ENCODE measurements at regions not wholly inside any gene's neighbourhood (a gene's known extent, or its start where the extent isn't known, plus 50 kb on each side); places are given as distances from the start of the nearest gene placed in this dataset.

DNA sequence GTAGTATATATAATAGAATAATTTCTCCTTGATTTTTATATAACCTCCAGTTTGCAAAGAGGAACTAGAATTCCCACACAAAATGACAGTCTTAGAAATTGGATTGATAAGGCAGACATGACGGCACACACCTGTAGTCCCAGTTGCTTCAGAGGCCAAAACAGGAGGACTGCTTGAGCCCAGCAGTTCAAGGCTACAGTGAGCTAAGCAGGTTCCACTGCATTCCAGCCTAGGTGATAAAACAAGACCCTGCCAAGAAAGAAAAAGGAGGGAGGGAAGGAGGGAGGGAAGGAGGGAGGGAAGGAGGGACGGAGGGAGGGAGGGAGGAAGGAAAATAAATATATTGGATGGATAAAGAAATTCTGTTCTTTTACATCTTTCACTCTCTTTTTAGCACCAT, 77.6 kb upstream of the SASH1 start:
- in situ Hi-C loops (cut with MboI; ENCODE audit: low sequenced_read_pairs) (no loop called here), dilution Hi-C loops (cut with HindIII; ENCODE audit: low sequenced_read_pairs, unreplicated experiment) (no loop called here), intact Hi-C loops (cut with micrococcal nuclease) (no loop called here)
- WGBS, 2 experiments (ENCODE audit: extremely low coverage in 2 of 2, insufficient read length in 1 of 2): no CpG with 5 or more reads among the region's 2 CpGs
- H4K20me1 ChIP-seq (ENCODE audit: insufficient read depth, low read length): no peaks in the 10 kb centered on the region
- H2BK20ac ChIP-seq (ENCODE audit: low read depth, low read length): peak overlapping the region; percentile 95; the same call in 1 of the 2 replicates
- no peak overlapping the region for H4K91ac ChIP-seq (ENCODE audit: insufficient read depth, low read depth, low read length)
- no peak overlapping the region for H3K9ac ChIP-seq (ENCODE audit: low read depth, low read length)
- H3K4me2 ChIP-seq (ENCODE audit: low read depth, low read length): no peak overlapping the region
- no peaks in the 10 kb centered on the region for H3K27me3 ChIP-seq (ENCODE audit: control insufficient read depth, insufficient read depth, low read length)
- no peak overlapping the region for H2AFZ ChIP-seq (replicated peaks; ENCODE audit: low read length, poor library complexity)
- H3K4me3 ChIP-seq (ENCODE audit: insufficient read depth, low read depth, low read length): no peak overlapping the region
- H2AK5ac ChIP-seq (ENCODE audit: low read depth, low read length): peak overlapping the region; percentile 76
- H3K9me3 ChIP-seq (ENCODE audit: control insufficient read depth, insufficient read depth, low read length): no peaks in the 10 kb centered on the region
- peak overlapping the region; percentile 82; the same call in 1 of the 2 replicates for H3K14ac ChIP-seq (replicated peaks; ENCODE audit: low read depth, low read length)
- no peak overlapping the region for H2BK5ac ChIP-seq (ENCODE audit: low read depth, low read length, poor library complexity, severe bottlenecking)
- POLR2A ChIA-PET (ENCODE audit: unreplicated experiment): no interaction called here
- H3K9me1 ChIP-seq (ENCODE audit: insufficient read depth, low read length): peaks cover 12% of the 10 kb centered on the region; the same call in 1 of the 2 replicates
- peaks cover 14% of the 10 kb centered on the region for H3K4me1 ChIP-seq (ENCODE audit: control insufficient read depth, insufficient read depth, low read length)
- H2BK120ac ChIP-seq (ENCODE audit: low read depth, low read length): peak overlapping the region; percentile 84
- H3K56ac ChIP-seq (ENCODE audit: extremely low read depth, insufficient read depth, low read length): no peak overlapping the region
- ATAC-seq (ENCODE audit: low read depth): no peak
- peak overlapping the region; percentile 88; the same call in 1 of the 2 replicates for H3K23ac ChIP-seq (ENCODE audit: low read depth, low read length)
- CTCF ChIA-PET: interaction anchor here (0.8 kb wide), 1 partner anchor 10 kb away, joined by 3 read pairs; no protein-coding TSS in a partner anchor
- no peak overlapping the region; the same call in 1 of the 2 replicates for H3K18ac ChIP-seq (ENCODE audit: low read depth, low read length)
- no peak overlapping the region for H4K8ac ChIP-seq (ENCODE audit: low read depth in 2 of 2, low read length in 2 of 2)
- peak overlapping the region; percentile 68 for H3K4ac ChIP-seq (ENCODE audit: low read depth, low read length)
- peaks cover 0 to 11% of the 10 kb centered on the region in 2 experiments; a peak in 2 of 4 replicates for H3K79me1 ChIP-seq (ENCODE audit: low read depth in 1 of 2, low read length in 2 of 2)
- no peak overlapping the region for H3K27ac ChIP-seq (ENCODE audit: insufficient read depth, low read length)
- no peak overlapping the region for H2AK9ac ChIP-seq (replicated peaks; ENCODE audit: low read depth, low read length, poor library complexity)
- TF ChIP-seq BHLHE40 (IDR thresholded peaks at IDR 0.05; ENCODE audit: low read depth, low read length): no peak
- TF ChIP-seq, protein P1, sequence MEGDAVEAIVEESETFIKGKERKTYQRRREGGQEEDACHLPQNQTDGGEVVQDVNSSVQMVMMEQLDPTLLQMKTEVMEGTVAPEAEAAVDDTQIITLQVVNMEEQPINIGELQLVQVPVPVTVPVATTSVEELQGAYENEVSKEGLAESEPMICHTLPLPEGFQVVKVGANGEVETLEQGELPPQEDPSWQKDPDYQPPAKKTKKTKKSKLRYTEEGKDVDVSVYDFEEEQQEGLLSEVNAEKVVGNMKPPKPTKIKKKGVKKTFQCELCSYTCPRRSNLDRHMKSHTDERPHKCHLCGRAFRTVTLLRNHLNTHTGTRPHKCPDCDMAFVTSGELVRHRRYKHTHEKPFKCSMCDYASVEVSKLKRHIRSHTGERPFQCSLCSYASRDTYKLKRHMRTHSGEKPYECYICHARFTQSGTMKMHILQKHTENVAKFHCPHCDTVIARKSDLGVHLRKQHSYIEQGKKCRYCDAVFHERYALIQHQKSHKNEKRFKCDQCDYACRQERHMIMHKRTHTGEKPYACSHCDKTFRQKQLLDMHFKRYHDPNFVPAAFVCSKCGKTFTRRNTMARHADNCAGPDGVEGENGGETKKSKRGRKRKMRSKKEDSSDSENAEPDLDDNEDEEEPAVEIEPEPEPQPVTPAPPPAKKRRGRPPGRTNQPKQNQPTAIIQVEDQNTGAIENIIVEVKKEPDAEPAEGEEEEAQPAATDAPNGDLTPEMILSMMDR (conservative IDR thresholded peaks at IDR 0.05; ENCODE audit: low read depth, low read length): no peak
- no peak for TF ChIP-seq USF2 (IDR thresholded peaks at IDR 0.05; ENCODE audit: low read depth, low read length)
- no peak for TF ChIP-seq MAFK (IDR thresholded peaks at IDR 0.05; ENCODE audit: low read depth, low read length)
- no peak for TF ChIP-seq NFE2L2 (IDR thresholded peaks at IDR 0.05; ENCODE audit: low read depth, low read length)
- no peak for TF ChIP-seq CEBPB (IDR thresholded peaks at IDR 0.05; ENCODE audit: low read depth, low read length)
- TF ChIP-seq RAD21 (IDR thresholded peaks at IDR 0.05; ENCODE audit: low read length): no peak
- TF ChIP-seq MXI1 (IDR thresholded peaks at IDR 0.05; ENCODE audit: borderline replicate concordance, low read depth, low read length): no peak
- peak overlapping the region; percentile 42; the same call in 1 of the 3 replicates for H2BK15ac ChIP-seq (ENCODE audit: low read depth, low read length)
- no TSS peak for BruUV-seq (replicated peaks)
- no peaks in the 10 kb centered on the region for H3K36me3 ChIP-seq (ENCODE audit: control insufficient read depth, insufficient read depth, low read length)
- no peak for DNase-seq
- H4K5ac ChIP-seq (ENCODE audit: low read depth, low read length): no peak overlapping the region; the same call in 1 of the 2 replicates

Data from IMR-90 (cell line).